HEK293 (cell line): ENCODE measurements at regions not wholly inside any gene's neighbourhood (a gene's known extent, or its start where the extent isn't known, plus 50 kb on each side); places are given as distances from the start of the nearest gene placed in this dataset.

Source experiments
- CTCF ChIA-PET: fragments of 350-600 bp; formaldehyde crosslinking; extraction: SDS; loops from one replicate; lab custom pipeline; 2021; ENCODE audit warnings: antibody characterized with exemption; lab: Yijun Ruan, JAX
- POLR2A ChIA-PET: fragments of 300-600 bp; formaldehyde crosslinking; extraction: SDS; loops from one replicate; lab custom pipeline; 2020; ENCODE audit warnings: antibody characterized with exemption, inconsistent platforms; lab: Yijun Ruan, JAX
- H3K27ac ChIP-seq: fragments of 200-500 bp; sonication (Bioruptor generic); 2 replicates; pipeline ENCODE4 v1.5.1; 2014; ENCODE audit warnings: low read depth, low read length, control low read depth, inconsistent platforms; ENCODE audit errors: extremely low read depth
- H3K36me3 ChIP-seq, 2 experiments: fragments of 200-500 bp in 1 of 2; sonication (Bioruptor generic) in 1 of 2; 1 replicate in 1 of 2; 2 replicates in 1 of 2; pipeline ENCODE4 v1.5.1; 2014 to 2017; ENCODE audit warnings: inconsistent platforms in 2 of 2, low read length in 2 of 2; ENCODE audit not compliant: control insufficient read depth in 2 of 2, insufficient read depth in 1 of 2
- H3K4me1 ChIP-seq: fragments of 200-500 bp; sonication (Bioruptor generic); 2 replicates; pipeline ENCODE4 v1.5.1; 2014; ENCODE audit warnings: mild to moderate bottlenecking, low read length, inconsistent platforms; ENCODE audit not compliant: control insufficient read depth, insufficient read depth
- H3K4me3 ChIP-seq: 2 replicates; pipeline ENCODE4 v1.5.1; 2011; ENCODE audit warnings: low read depth, mild to moderate bottlenecking, control low read depth, low read length, moderate library complexity
- H3K9me3 ChIP-seq: fragments of 200-500 bp; sonication (Bioruptor generic); 2 replicates; pipeline ENCODE4 v1.5.1; 2014; ENCODE audit warnings: low read depth, low read length, inconsistent platforms; ENCODE audit not compliant: control insufficient read depth, insufficient read depth
- EGR2 ChIP-seq: fragments of 450-650 bp; formaldehyde crosslinking; IDR thresholded peaks from 2 replicates; pipeline ENCODE4 v1.5.1; 2016; ENCODE audit warnings: low read depth, missing biosample characterization, missing genetic modification characterization
- HOXD13 ChIP-seq: sonication (generic); formaldehyde crosslinking; IDR thresholded peaks from 2 replicates; pipeline ENCODE4 v1.8.0; 2022; ENCODE audit warnings: missing genetic modification reagents, borderline replicate concordance
- MYNN ChIP-seq: fragments of 450-650 bp; formaldehyde crosslinking; IDR thresholded peaks from 2 replicates; pipeline ENCODE4 v1.5.1; 2016; ENCODE audit warnings: missing biosample characterization, missing genetic modification characterization, borderline replicate concordance
- OVOL3 ChIP-seq: fragments of 450-650 bp; formaldehyde crosslinking; IDR thresholded peaks from 2 replicates; pipeline ENCODE4 v1.5.1; 2016; ENCODE audit warnings: missing biosample characterization, missing genetic modification characterization
- REPIN1 ChIP-seq: fragments of 450-650 bp; formaldehyde crosslinking; IDR thresholded peaks from 2 replicates; pipeline ENCODE4 v1.5.1; 2017; ENCODE audit warnings: missing biosample characterization, missing genetic modification characterization, low read depth
- YY2 ChIP-seq: fragments of 450-650 bp; formaldehyde crosslinking; IDR thresholded peaks from 2 replicates; pipeline ENCODE4 v1.5.1; 2016; ENCODE audit warnings: missing biosample characterization, missing genetic modification characterization
- ZNF16 ChIP-seq: fragments of 450-650 bp; formaldehyde crosslinking; IDR thresholded peaks from 2 replicates; pipeline ENCODE4 v1.5.1; 2016; ENCODE audit warnings: low read depth, missing biosample characterization, missing genetic modification characterization
- ZNF169 ChIP-seq: fragments of 450-650 bp; formaldehyde crosslinking; IDR thresholded peaks from 2 replicates; pipeline ENCODE4 v1.5.1; 2016; ENCODE audit warnings: missing biosample characterization, missing genetic modification characterization
- ZNF202 ChIP-seq: fragments of 450-650 bp; formaldehyde crosslinking; IDR thresholded peaks from 2 replicates; pipeline ENCODE4 v1.5.1; 2016; ENCODE audit warnings: missing biosample characterization, missing genetic modification characterization, borderline replicate concordance
- ZNF302 ChIP-seq: fragments of 450-650 bp; formaldehyde crosslinking; IDR thresholded peaks from 2 replicates; pipeline ENCODE4 v1.5.1; 2016; ENCODE audit warnings: missing biosample characterization, missing genetic modification characterization, low read depth
- ZNF426 ChIP-seq: fragments of 450-650 bp; formaldehyde crosslinking; IDR thresholded peaks from 2 replicates; pipeline ENCODE4 v1.5.1; 2017; ENCODE audit warnings: missing biosample characterization, missing genetic modification characterization, mild to moderate bottlenecking, inconsistent platforms, moderate library complexity
- ZNF544 ChIP-seq: fragments of 450-650 bp; formaldehyde crosslinking; IDR thresholded peaks from 2 replicates; pipeline ENCODE4 v1.5.0; 2017; ENCODE audit warnings: missing biosample characterization, missing genetic modification characterization
- ZNF626 ChIP-seq: fragments of 450-650 bp; sonication (Bioruptor Pico); formaldehyde crosslinking; IDR thresholded peaks from 2 replicates; pipeline ENCODE4 v1.5.1; 2018; ENCODE audit warnings: missing biosample characterization, missing genetic modification characterization, inconsistent platforms
- ZNF76 ChIP-seq: fragments of 450-650 bp; formaldehyde crosslinking; IDR thresholded peaks from 2 replicates; pipeline ENCODE4; 2016; ENCODE audit warnings: low read depth, missing biosample characterization, missing genetic modification characterization, borderline replicate concordance
- ZNF776 ChIP-seq: fragments of 450-650 bp; formaldehyde crosslinking; IDR thresholded peaks from 2 replicates; pipeline ENCODE4 v1.5.0; 2017; ENCODE audit warnings: missing biosample characterization, missing genetic modification characterization, borderline replicate concordance
- ZNF792 ChIP-seq: fragments of 450-650 bp; formaldehyde crosslinking; IDR thresholded peaks from 2 replicates; pipeline ENCODE4 v1.5.1; 2016; ENCODE audit warnings: missing biosample characterization, missing genetic modification characterization
- TF ChIP-seq, protein P1 (sequence below): fragments of 450-650 bp; formaldehyde crosslinking; IDR thresholded peaks from 2 replicates; pipeline ENCODE4 v1.5.1; 2016; ENCODE audit warnings: missing biosample characterization, missing genetic modification characterization
- TF ChIP-seq, protein P2 (sequence below): fragments of 450-650 bp; formaldehyde crosslinking; IDR thresholded peaks from 2 replicates; pipeline ENCODE4 v1.5.1; 2016; ENCODE audit warnings: missing biosample characterization, missing genetic modification characterization, low read depth
- TF ChIP-seq, protein P3 (sequence below): fragments of 450-650 bp; formaldehyde crosslinking; IDR thresholded peaks from 2 replicates; pipeline ENCODE4 v1.5.1; 2016; ENCODE audit warnings: missing biosample characterization, missing genetic modification characterization
- TF ChIP-seq, protein P4 (sequence below): fragments of 450-650 bp; formaldehyde crosslinking; IDR thresholded peaks from 2 replicates; pipeline ENCODE4 v1.5.1; 2016; ENCODE audit warnings: missing biosample characterization, missing genetic modification characterization
- TF ChIP-seq, protein P5 (sequence below): fragments of 450-650 bp; formaldehyde crosslinking; IDR thresholded peaks from 2 replicates; pipeline ENCODE4 v1.5.1; 2016; ENCODE audit warnings: missing biosample characterization, missing genetic modification characterization

DNA sequence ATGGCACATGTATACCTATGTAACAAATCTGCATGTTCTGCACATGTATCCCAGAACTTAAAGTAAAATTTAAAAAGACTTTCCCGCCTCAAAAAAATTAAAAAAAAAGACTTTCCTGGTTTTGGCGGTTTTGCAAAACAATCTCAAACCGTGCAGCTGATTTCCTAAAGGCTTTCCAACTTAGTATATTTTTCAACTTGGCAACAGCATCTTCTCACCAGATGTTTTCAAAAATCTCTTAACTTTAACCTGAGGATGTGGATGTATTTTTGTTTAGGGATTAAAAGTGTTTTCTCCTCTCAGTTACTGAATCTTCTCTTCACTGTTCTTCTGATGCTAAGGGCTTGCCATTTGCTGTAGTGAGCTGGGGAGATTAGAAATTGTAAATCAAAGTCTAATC, 96.5 kb upstream of the PLPP4 start:
- ChIA-PET CTCF (no interaction called here), POLR2A (no interaction called here)
- Histone ChIP-seq H3K27ac (no peak overlapping the region), H3K4me3 (no peak overlapping the region), H3K4me1 (no peaks in the 10 kb centered on the region), H3K36me3 (no peaks in the 10 kb centered on the region), H3K9me3 (no peaks in the 10 kb centered on the region)
- TF ChIP-seq ZNF544 (tag by site-specific recombination) (no peak), EGR2 (no peak), ZNF776 (no peak), HOXD13 (CRISPR knock-in tag) (no peak), REPIN1 (tag by site-specific recombination) (no peak), ZNF626 (tag by site-specific recombination) (no peak), ZNF302 (tag by site-specific recombination) (no peak)
- TF ChIP-seq, protein P1, sequence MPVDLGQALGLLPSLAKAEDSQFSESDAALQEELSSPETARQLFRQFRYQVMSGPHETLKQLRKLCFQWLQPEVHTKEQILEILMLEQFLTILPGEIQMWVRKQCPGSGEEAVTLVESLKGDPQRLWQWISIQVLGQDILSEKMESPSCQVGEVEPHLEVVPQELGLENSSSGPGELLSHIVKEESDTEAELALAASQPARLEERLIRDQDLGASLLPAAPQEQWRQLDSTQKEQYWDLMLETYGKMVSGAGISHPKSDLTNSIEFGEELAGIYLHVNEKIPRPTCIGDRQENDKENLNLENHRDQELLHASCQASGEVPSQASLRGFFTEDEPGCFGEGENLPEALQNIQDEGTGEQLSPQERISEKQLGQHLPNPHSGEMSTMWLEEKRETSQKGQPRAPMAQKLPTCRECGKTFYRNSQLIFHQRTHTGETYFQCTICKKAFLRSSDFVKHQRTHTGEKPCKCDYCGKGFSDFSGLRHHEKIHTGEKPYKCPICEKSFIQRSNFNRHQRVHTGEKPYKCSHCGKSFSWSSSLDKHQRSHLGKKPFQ (tag by site-specific recombination): no peak
- TF ChIP-seq, protein P2, sequence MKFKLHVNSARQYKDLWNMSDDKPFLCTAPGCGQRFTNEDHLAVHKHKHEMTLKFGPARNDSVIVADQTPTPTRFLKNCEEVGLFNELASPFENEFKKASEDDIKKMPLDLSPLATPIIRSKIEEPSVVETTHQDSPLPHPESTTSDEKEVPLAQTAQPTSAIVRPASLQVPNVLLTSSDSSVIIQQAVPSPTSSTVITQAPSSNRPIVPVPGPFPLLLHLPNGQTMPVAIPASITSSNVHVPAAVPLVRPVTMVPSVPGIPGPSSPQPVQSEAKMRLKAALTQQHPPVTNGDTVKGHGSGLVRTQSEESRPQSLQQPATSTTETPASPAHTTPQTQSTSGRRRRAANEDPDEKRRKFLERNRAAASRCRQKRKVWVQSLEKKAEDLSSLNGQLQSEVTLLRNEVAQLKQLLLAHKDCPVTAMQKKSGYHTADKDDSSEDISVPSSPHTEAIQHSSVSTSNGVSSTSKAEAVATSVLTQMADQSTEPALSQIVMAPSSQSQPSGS (tag by site-specific recombination): no peak

DNA sequence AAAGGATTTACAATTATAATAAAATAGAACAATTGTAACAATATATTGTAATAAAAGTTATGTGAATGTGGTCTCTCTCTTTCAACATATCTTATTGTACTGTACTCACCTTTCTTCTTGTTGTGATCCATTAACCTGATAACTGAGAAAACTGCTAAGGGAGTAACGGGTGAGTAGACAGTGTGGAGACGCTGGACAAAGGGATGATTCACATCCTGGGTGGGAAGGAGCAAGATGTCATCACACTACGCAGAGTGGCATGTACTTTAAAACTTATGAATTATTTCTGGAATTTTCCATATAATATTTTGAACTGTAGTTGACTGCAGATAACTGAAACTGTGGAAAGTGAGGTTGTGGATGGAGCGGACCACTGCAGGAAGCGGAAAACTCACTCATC, 91.2 kb upstream of the PLPP4 start:
- H3K27ac ChIP-seq: no peak overlapping the region
- ChIA-PET CTCF (interaction anchor here (1.2 kb wide), 1 partner anchor 8 kb away, joined by 3 read pairs; no protein-coding TSS in a partner anchor), POLR2A (no interaction called here)
- H3K4me1 ChIP-seq: no peaks in the 10 kb centered on the region
- H3K4me3 ChIP-seq: no peak overlapping the region
- H3K36me3 ChIP-seq: no peaks in the 10 kb centered on the region
- TF ChIP-seq ZNF169 (no peak), ZNF76 (tag by site-specific recombination) (no peak), OVOL3 (no peak), ZNF16 (tag by site-specific recombination) (no peak), YY2 (tag by site-specific recombination) (no peak), ZNF426 (no peak), HOXD13 (CRISPR knock-in tag) (no peak), MYNN (no peak)
- TF ChIP-seq, protein P3, sequence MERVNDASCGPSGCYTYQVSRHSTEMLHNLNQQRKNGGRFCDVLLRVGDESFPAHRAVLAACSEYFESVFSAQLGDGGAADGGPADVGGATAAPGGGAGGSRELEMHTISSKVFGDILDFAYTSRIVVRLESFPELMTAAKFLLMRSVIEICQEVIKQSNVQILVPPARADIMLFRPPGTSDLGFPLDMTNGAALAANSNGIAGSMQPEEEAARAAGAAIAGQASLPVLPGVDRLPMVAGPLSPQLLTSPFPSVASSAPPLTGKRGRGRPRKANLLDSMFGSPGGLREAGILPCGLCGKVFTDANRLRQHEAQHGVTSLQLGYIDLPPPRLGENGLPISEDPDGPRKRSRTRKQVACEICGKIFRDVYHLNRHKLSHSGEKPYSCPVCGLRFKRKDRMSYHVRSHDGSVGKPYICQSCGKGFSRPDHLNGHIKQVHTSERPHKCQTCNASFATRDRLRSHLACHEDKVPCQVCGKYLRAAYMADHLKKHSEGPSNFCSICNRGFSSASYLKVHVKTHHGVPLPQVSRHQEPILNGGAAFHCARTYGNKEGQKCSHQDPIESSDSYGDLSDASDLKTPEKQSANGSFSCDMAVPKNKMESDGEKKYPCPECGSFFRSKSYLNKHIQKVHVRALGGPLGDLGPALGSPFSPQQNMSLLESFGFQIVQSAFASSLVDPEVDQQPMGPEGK (tag by site-specific recombination): no peak
- H3K9me3 ChIP-seq: no peaks in the 10 kb centered on the region

DNA sequence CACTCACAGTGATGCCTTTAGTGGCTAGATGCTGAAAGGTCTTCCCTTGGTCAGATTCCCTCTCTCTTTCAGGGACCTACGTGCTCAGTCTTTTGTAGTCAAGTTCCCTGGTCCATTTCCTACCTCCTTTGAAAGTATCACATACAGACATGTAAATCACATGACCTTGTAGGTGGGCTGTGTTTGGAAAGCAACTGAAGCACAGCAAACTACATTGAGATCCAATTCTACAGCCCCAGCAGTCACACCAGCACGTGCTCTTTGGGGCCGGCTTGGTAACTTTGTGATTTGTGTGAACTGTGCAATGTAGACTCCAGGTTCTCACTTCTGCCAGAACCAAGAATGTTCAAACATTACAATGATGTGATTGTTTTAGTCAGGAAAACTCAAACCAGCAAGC, 89.7 kb upstream of the PLPP4 start:
- Histone ChIP-seq H3K9me3 (no peaks in the 10 kb centered on the region), H3K36me3 (no peaks in the 10 kb centered on the region), H3K4me1 (no peaks in the 10 kb centered on the region), H3K4me3 (no peak overlapping the region), H3K27ac (no peak overlapping the region)
- ChIA-PET CTCF (no interaction called here), POLR2A (no interaction called here)
- TF ChIP-seq, protein P4, sequence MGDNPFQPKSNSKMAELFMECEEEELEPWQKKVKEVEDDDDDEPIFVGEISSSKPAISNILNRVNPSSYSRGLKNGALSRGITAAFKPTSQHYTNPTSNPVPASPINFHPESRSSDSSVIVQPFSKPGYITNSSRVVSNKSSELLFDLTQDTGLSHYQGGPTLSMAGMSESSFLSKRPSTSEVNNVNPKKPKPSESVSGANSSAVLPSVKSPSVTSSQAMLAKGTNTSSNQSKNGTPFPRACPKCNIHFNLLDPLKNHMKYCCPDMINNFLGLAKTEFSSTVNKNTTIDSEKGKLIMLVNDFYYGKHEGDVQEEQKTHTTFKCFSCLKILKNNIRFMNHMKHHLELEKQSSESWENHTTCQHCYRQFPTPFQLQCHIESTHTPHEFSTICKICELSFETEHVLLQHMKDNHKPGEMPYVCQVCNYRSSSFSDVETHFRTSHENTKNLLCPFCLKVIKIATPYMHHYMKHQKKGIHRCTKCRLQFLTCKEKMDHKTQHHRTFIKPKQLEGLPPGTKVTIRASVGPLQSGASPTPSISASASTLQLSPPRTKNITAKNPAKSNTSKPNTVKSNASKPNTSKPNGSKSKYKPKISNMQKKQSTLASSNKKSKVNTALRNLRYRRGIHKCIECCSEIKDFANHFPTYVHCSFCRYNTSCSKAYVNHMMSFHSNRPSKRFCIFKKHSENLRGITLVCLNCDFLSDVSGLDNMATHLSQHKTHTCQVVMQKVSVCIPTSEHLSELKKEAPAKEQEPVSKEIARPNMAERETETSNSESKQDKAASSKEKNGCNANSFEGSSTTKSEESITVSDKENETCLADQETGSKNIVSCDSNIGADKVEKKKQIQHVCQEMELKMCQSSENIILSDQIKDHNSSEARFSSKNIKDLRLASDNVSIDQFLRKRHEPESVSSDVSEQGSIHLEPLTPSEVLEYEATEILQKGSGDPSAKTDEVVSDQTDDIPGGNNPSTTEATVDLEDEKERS (tag by site-specific recombination): no peak
- TF ChIP-seq EGR2 (no peak), ZNF792 (tag by site-specific recombination) (no peak), ZNF202 (tag by site-specific recombination) (no peak)
- TF ChIP-seq, protein P2 (tag by site-specific recombination): no peak
- TF ChIP-seq, protein P5, sequence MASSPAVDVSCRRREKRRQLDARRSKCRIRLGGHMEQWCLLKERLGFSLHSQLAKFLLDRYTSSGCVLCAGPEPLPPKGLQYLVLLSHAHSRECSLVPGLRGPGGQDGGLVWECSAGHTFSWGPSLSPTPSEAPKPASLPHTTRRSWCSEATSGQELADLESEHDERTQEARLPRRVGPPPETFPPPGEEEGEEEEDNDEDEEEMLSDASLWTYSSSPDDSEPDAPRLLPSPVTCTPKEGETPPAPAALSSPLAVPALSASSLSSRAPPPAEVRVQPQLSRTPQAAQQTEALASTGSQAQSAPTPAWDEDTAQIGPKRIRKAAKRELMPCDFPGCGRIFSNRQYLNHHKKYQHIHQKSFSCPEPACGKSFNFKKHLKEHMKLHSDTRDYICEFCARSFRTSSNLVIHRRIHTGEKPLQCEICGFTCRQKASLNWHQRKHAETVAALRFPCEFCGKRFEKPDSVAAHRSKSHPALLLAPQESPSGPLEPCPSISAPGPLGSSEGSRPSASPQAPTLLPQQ: no peak
